ENCODE measurements at regions not wholly inside any gene's neighbourhood (a gene's known extent, or its start where the extent isn't known, plus 50 kb on each side); places are given as distances from the start of the nearest gene placed in this dataset.

DNA sequence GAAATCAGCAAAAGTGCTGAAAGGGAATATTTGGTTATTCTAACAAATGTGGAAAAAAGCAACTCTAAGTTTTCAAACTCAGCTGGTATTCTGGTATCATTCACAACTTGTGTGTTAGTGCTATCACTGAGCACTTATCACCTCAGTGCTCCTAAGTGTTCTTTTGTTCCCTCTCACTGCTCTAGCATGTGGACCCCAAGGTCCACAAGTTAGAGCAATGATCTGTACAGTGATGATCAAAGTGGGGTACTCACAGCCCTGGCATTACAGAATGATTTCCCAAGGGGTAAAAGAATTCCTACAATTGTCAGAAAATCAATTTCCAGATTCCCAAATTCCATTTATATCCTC, 575.0 kb downstream of the DIAPH3 start:
- FAIRE-seq, result no peak
- H2AFZ ChIP-seq (ENCODE audit: control insufficient read depth, low read depth, low read length), result no peak overlapping the region
- CTCF ChIA-PET, result no interaction called here
- intact Hi-C loops (cut with micrococcal nuclease; ENCODE audit: unreplicated experiment) (no loop called here), in situ Hi-C loops (cut with MboI) (no loop called here)
- H3K9me3 ChIP-seq (replicated peaks; ENCODE audit: control insufficient read depth, insufficient read depth, low read length), result no peaks in the 10 kb centered on the region
- H3K4me3 ChIP-seq, result no peak overlapping the region
- ATAC-seq, result no peak
- H3K9ac ChIP-seq (ENCODE audit: control insufficient read depth, insufficient read depth, low read length), result no peak overlapping the region
- POLR2A ChIA-PET, result no interaction called here
- RAD21 ChIA-PET (ENCODE audit: unreplicated experiment), result no interaction called here
- H3K27ac ChIP-seq (ENCODE audit: control insufficient read depth, insufficient read depth), result no peak overlapping the region
- TF ChIP-seq E2F8 (IDR thresholded peaks at IDR 0.05; ENCODE audit: low read depth, partially characterized antibody), result no peak
- TF ChIP-seq ZBED1 (IDR thresholded peaks at IDR 0.05; ENCODE audit: borderline replicate concordance), result no peak
- no peak for TF ChIP-seq ZNF207 (IDR thresholded peaks at IDR 0.05; ENCODE audit: borderline replicate concordance)
- no peak for TF ChIP-seq CHD4 (IDR thresholded peaks at IDR 0.05)
- TF ChIP-seq, protein P1, sequence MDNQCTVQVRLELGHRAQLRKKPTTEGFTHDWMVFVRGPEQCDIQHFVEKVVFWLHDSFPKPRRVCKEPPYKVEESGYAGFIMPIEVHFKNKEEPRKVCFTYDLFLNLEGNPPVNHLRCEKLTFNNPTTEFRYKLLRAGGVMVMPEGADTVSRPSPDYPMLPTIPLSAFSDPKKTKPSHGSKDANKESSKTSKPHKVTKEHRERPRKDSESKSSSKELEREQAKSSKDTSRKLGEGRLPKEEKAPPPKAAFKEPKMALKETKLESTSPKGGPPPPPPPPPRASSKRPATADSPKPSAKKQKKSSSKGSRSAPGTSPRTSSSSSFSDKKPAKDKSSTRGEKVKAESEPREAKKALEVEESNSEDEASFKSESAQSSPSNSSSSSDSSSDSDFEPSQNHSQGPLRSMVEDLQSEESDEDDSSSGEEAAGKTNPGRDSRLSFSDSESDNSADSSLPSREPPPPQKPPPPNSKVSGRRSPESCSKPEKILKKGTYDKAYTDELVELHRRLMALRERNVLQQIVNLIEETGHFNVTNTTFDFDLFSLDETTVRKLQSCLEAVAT (IDR thresholded peaks at IDR 0.05), result no peak
- no peak for TF ChIP-seq E2F4 (IDR thresholded peaks at IDR 0.05; ENCODE audit: low read depth, low read length)
- TF ChIP-seq CTCF (IDR thresholded peaks at IDR 0.05 in 2 of 3, conservative IDR thresholded peaks at IDR 0.05 in 1 of 3; ENCODE audit: control insufficient read depth in 2 of 3, extremely low read depth in 1 of 3, insufficient read depth in 1 of 3, low read depth in 3 of 3, low read length in 3 of 3), result no peak
- TF ChIP-seq SKIL (IDR thresholded peaks at IDR 0.05; ENCODE audit: low read depth, poor library complexity, severe bottlenecking), result no peak
- no peak for TF ChIP-seq RBBP5 (conservative IDR thresholded peaks at IDR 0.05)
- H3K79me2 ChIP-seq (ENCODE audit: control insufficient read depth, insufficient read depth, low read length), result no peaks in the 10 kb centered on the region
- DNase-seq (ENCODE audit: low read depth, low spot score), result no peak
- H3K4me2 ChIP-seq (ENCODE audit: control insufficient read depth, insufficient read depth), result no peak overlapping the region
- H3K36me3 ChIP-seq (ENCODE audit: control insufficient read depth in 2 of 2, insufficient read depth in 2 of 2, low read length in 1 of 2), result no peaks in the 10 kb centered on the region
- BruUV-seq (replicated peaks), result no TSS peak
- no peaks in the 10 kb centered on the region for H4K20me1 ChIP-seq (ENCODE audit: control insufficient read depth, insufficient read depth)
- SMC1A ChIA-PET (ENCODE audit: uncharacterized antibody, unreplicated experiment), result no interaction called here
- no peaks in the 10 kb centered on the region for H3K27me3 ChIP-seq (replicated peaks in 1 of 2; ENCODE audit: control insufficient read depth in 2 of 2, insufficient read depth in 2 of 2, low read length in 1 of 2)
- no peaks in the 10 kb centered on the region for H3K4me1 ChIP-seq (ENCODE audit: control insufficient read depth, insufficient read depth, low read length)
